ENCODE measurements at regions not wholly inside any gene's neighbourhood (a gene's known extent, or its start where the extent isn't known, plus 50 kb on each side); places are given as distances from the start of the nearest gene placed in this dataset.

- ATAC-seq (no peak), DNase-seq (ENCODE audit: low read depth, low spot score) (peak; percentile 32)
- RAD21 ChIA-PET (ENCODE audit: low non-redundant PET in 1 of 2, low total read pairs in 2 of 2, uncharacterized antibody in 2 of 2, unreplicated experiment in 2 of 2), result interaction anchor here in 1 of 2 experiments (0.7 kb wide), 1 partner anchor 513 kb away, joined by 3 read pairs; no protein-coding TSS in a partner anchor
- no peaks in the 10 kb centered on the region for H3K4me1 ChIP-seq (ENCODE audit: control insufficient read depth in 1 of 2, insufficient read depth in 2 of 2, low read length in 2 of 2)
- no peak overlapping the region for H3K9ac ChIP-seq (ENCODE audit: low read length)
- no peak overlapping the region for H3K27ac ChIP-seq (ENCODE audit: low read depth, low read length)
- TF ChIP-seq TCF7L2 (IDR thresholded peaks at IDR 0.05; ENCODE audit: borderline replicate concordance, extremely low read depth, insufficient read depth, insufficient read length) (no peak), SP1 (IDR thresholded peaks at IDR 0.05; ENCODE audit: low read depth) (no peak), POLR2A (IDR thresholded peaks at IDR 0.05; ENCODE audit: borderline replicate concordance, extremely low read depth, insufficient read depth, insufficient read length) (no peak), ZNF274 (IDR thresholded peaks at IDR 0.05; ENCODE audit: low read depth, low read length) (no peak), ELF1 (IDR thresholded peaks at IDR 0.05; ENCODE audit: borderline replicate concordance, low read depth) (no peak), RAD21 (IDR thresholded peaks at IDR 0.05; ENCODE audit: low read depth) (peak; percentile 71), ZBTB33 (IDR thresholded peaks at IDR 0.05; ENCODE audit: extremely low read depth, insufficient replicate concordance, low read length) (no peak), FOSL1 (IDR thresholded peaks at IDR 0.05; ENCODE audit: low read depth) (no peak), SIN3A (IDR thresholded peaks at IDR 0.05; ENCODE audit: low read depth) (no peak), CTCF (IDR thresholded peaks at IDR 0.05 in 2 of 3, conservative IDR thresholded peaks at IDR 0.05 in 1 of 3; ENCODE audit: borderline replicate concordance in 1 of 3, insufficient read depth in 1 of 3, low read depth in 2 of 3, low read length in 2 of 3) (peak; percentile 27 to 82 (median 51)), SRF (IDR thresholded peaks at IDR 0.05; ENCODE audit: low read depth) (no peak), JUND (IDR thresholded peaks at IDR 0.05) (no peak), EZH2 (IDR thresholded peaks at IDR 0.05) (no peak)
- H3K4me3 ChIP-seq (replicated peaks in 1 of 2; ENCODE audit: low read depth in 1 of 2, low read length in 2 of 2), result no peak overlapping the region
- CTCF ChIA-PET, result interaction anchor here (1.0 to 4.8 kb wide), 5 partner anchors 240 to 510 kb away, joined by 3 to 65 read pairs (median 7); no protein-coding TSS in a partner anchor
- H4K20me1 ChIP-seq (ENCODE audit: insufficient read depth), result no peaks in the 10 kb centered on the region
- BruUV-seq (replicated peaks), result no TSS peak
- no peaks in the 10 kb centered on the region for H3K79me2 ChIP-seq (ENCODE audit: insufficient read depth, low read length)
- no peak overlapping the region for H2AFZ ChIP-seq (ENCODE audit: low read depth, low read length, poor library complexity, severe bottlenecking)
- H3K36me3 ChIP-seq (ENCODE audit: control insufficient read depth in 1 of 2, insufficient read depth in 2 of 2, low read length in 2 of 2), result no peaks in the 10 kb centered on the region
- H3K27me3 ChIP-seq (ENCODE audit: insufficient read depth, low read length), result peaks cover 23% of the 10 kb centered on the region
- intact Hi-C loops (cut with micrococcal nuclease), result loop anchor here (1.0 kb wide), 1 partner anchor 251 kb away; no protein-coding TSS in a partner anchor
- POLR2A ChIA-PET, result interaction anchor here (0.6 kb wide), 1 partner anchor 827 kb away, joined by 5 read pairs; no protein-coding TSS in a partner anchor
- no peaks in the 10 kb centered on the region for H3K9me2 ChIP-seq (ENCODE audit: insufficient read depth)
- no peaks in the 10 kb centered on the region for H3K9me3 ChIP-seq (ENCODE audit: control insufficient read depth in 1 of 2, insufficient read depth in 1 of 2, low read depth in 1 of 2, low read length in 2 of 2)
- H3K4me2 ChIP-seq (ENCODE audit: low read length), result no peak overlapping the region
These were observed 171.5 kb upstream of the SP4 start for GRCh38 chr7:21256310-21256877.

Measured in HCT116 (cell line).